ENCODE measurements at regions not wholly inside any gene's neighbourhood (a gene's known extent, or its start where the extent isn't known, plus 50 kb on each side); places are given as distances from the start of the nearest gene placed in this dataset.

DNA sequence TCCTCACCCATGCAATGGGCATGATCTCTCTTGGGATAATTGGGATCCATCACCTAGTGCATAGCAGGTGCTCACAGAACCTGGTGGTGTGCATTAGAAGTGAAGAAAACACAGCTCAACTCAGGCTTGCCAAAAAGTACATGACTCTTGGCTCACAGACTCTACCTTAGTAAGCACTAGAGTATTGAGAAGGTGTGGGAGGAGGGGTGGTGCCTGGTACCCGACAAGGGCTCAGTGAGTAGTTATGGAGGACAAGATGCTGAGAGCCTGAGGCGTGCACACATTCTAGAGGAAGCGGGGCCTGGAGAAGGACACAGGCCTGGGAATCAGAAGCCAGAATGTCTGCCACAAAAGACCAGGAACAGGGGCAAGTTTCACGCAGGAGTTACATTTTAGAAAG lies 100.3 kb upstream of the GRIK3 start:
- no peak for DNase-seq (ENCODE audit: low read depth)
- TF ChIP-seq, protein P1, sequence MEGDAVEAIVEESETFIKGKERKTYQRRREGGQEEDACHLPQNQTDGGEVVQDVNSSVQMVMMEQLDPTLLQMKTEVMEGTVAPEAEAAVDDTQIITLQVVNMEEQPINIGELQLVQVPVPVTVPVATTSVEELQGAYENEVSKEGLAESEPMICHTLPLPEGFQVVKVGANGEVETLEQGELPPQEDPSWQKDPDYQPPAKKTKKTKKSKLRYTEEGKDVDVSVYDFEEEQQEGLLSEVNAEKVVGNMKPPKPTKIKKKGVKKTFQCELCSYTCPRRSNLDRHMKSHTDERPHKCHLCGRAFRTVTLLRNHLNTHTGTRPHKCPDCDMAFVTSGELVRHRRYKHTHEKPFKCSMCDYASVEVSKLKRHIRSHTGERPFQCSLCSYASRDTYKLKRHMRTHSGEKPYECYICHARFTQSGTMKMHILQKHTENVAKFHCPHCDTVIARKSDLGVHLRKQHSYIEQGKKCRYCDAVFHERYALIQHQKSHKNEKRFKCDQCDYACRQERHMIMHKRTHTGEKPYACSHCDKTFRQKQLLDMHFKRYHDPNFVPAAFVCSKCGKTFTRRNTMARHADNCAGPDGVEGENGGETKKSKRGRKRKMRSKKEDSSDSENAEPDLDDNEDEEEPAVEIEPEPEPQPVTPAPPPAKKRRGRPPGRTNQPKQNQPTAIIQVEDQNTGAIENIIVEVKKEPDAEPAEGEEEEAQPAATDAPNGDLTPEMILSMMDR (IDR thresholded peaks at IDR 0.05; ENCODE audit: insufficient read depth, low read depth, low read length, missing control alignments): no peak
- no peak overlapping the region for H3K4me3 ChIP-seq (ENCODE audit: low read length)

DNA sequence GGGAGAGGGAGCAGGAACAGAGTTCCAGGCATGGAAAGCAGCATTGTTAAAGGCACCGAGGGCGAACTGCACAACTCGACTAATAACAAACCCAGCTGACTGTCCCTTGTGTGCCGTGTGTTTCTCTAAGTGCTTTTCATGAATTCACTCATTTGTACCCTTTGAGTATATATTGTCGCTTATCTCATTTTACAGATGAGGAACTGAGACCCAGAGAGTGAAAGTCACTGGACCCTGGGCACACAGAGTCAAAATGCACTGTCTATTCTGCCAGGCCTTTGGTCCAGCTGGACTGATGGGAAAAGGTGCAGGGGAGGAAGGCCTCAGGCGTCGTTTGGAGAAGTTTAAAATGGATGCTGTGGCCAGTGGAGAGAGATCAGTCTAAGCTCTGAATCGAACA lies 100.7 kb upstream of the GRIK3 start:
- TF ChIP-seq, protein P1 (IDR thresholded peaks at IDR 0.05; ENCODE audit: insufficient read depth, low read depth, low read length, missing control alignments): no peak
- no peak for DNase-seq (ENCODE audit: low read depth)
- no peak overlapping the region for H3K4me3 ChIP-seq (ENCODE audit: low read length)

DNA sequence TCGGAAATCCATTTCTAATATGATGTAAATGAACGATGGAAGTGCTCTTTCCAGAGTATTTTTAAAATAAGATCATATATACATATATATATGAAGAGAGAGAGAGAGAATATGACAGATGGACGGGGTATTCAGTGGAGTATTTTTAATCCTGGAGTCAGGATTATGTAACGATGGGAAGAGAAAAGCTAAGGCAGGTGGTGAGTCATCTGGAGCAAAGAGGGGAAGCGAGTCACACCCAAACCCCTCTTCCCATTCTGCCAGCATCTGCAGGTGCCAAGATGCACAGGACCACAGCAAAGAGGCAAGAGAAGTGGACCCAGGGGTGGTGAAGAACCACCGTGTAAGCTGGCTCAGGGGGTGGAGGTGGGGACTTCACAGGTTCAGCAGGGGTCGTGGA lies 102.7 kb upstream of the GRIK3 start:
- H3K4me3 ChIP-seq (ENCODE audit: low read length): no peak overlapping the region
- TF ChIP-seq, protein P1 (IDR thresholded peaks at IDR 0.05; ENCODE audit: insufficient read depth, low read depth, low read length, missing control alignments): no peak
- no peak for DNase-seq (ENCODE audit: low read depth)

DNA sequence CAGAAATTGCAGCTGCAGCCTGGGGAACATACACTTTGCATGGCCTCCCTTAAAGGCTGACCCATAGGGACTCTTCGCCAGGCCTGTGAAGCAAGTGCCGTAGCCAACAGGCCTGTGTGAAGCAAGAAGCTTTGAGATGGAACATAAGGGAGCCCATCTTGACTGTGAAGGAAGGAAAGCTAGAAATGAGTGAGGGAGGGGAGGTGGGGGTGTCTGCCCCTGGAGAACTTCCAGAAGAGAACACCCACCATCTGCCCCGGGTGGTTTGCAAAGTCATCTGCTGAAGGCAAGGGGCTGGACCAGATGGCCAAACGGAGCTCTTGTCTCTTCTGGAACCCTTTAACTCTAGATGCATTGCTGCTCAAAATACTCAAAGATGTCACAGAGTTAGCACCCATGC lies 103.3 kb upstream of the GRIK3 start:
- TF ChIP-seq, protein P1 (IDR thresholded peaks at IDR 0.05; ENCODE audit: insufficient read depth, low read depth, low read length, missing control alignments): no peak
- no peak for DNase-seq (ENCODE audit: low read depth)
- no peak overlapping the region for H3K4me3 ChIP-seq (ENCODE audit: low read length)

DNA sequence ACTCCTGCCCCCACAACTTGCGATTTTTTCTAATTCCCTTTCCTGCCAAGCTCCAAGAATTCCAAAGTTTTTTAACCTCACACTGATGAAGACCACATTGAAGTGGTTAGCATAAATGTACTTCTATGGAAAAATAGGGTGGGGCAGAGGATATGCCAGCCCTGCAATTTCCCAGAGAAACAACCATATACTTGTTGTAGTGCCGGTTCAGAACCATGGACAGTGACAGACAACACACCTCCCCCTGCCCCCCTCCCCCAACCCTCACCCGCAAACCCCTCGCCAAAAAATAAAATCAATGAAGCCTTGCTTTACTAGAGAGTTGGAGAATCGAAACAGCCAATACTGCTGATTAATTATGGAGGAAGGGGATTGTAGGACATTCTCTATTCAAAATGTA lies 109.5 kb upstream of the GRIK3 start:
- no peak overlapping the region for H3K4me3 ChIP-seq (ENCODE audit: low read length)
- TF ChIP-seq, protein P1 (IDR thresholded peaks at IDR 0.05; ENCODE audit: insufficient read depth, low read depth, low read length, missing control alignments): no peak

DNA sequence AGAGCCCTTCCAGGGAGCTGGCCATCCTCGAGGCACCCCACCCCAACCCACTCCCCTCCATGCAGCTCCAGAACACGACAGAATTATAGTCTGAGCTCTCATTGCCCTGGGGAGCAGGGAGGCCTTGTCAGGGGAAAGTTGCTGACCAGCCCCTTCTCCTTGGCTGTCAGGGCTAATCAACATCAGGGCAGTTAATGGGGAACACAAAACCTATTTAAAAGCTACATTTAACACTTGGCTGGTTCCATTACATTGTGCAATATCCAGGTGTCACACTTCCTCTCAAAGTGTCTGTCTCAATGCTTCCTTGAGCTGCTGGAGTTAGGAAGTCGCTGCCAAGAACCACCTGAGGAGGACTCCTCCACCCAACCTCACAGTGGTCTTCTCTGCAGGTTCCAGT lies 111.8 kb upstream of the GRIK3 start:
- H3K4me3 ChIP-seq (ENCODE audit: low read length): no peak overlapping the region
- no peak for DNase-seq (ENCODE audit: low read depth)
- TF ChIP-seq, protein P1 (IDR thresholded peaks at IDR 0.05; ENCODE audit: insufficient read depth, low read depth, low read length, missing control alignments): no peak

More for the DNA sequence above, 109.5 kb upstream of the GRIK3 start:
- DNase-seq (ENCODE audit: low read depth): no peak

DNA sequence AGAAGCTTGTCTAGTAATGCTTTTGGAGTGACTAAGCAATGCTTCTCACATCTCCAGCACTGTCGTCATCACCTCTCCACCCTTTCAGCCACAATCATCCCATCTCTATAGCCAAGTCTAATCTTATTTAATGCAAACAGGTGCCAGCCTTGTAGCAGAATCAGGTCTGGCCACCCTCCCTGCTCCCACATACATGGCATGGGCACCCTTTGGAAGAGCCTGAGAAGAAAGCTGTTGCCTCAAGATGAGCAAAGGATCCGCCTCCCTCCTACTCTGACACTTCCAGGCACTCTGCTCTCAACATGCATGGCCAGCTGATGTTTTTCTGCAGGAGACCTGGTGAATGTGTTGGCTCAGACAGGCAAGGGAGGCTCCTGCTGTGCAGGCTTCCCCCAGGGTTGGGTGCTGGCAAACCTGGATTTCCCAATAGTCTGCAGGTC lies 113.1 kb upstream of the GRIK3 start:
- TF ChIP-seq, protein P1 (IDR thresholded peaks at IDR 0.05; ENCODE audit: insufficient read depth, low read depth, low read length, missing control alignments): no peak
- no peak overlapping the region for H3K4me3 ChIP-seq (ENCODE audit: low read length)
- DNase-seq (ENCODE audit: low read depth): no peak
